ENCODE measurements at regions not wholly inside any gene's neighbourhood (a gene's known extent, or its start where the extent isn't known, plus 50 kb on each side); places are given as distances from the start of the nearest gene placed in this dataset.
"Not testable (repeated sequence)": the region's sequence is repeated elsewhere in the genome, so short reads cannot be mapped to it uniquely, and the experiment has no call there.

DNA sequence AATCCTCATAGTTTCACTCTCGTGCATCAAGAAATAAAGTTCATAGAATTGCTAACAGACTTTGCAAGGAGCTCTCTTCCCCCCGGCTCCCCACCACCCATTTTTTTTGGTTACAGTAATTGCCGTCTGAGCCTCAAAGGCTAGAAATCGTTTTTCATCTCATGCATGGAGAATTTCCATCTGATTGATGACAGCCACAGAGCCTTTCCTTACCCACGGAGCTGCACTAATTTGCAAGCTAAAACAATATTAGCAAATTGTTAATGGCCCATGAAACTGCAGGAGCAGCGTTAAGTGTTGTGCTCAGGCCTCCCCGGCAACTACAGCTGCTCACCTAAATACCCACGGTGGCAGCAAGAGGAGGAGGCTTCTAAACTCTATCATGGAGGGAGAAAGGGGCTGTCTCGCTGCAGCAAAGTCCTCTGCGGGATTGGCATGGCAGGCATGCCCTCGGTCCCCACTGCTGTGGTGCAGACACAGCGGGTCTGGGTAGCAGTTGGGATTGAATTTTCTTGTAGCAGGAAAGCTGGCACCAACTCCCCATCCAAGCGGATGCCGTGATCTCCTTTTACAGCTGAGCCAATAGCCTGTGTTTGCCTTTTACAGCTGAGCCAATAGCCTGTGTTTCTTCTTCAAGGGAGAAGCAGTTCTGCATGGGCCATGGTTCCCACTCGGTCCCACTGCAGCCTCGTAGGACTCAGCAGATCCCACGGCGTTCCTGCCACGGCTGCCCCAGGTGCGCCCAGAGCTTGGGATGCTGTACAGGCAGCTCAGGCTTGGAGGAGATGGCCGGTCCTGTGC is 412.3 kb downstream of the BRD1 start:
- no peak for DNase-seq (ENCODE audit: low spot score)

DNA sequence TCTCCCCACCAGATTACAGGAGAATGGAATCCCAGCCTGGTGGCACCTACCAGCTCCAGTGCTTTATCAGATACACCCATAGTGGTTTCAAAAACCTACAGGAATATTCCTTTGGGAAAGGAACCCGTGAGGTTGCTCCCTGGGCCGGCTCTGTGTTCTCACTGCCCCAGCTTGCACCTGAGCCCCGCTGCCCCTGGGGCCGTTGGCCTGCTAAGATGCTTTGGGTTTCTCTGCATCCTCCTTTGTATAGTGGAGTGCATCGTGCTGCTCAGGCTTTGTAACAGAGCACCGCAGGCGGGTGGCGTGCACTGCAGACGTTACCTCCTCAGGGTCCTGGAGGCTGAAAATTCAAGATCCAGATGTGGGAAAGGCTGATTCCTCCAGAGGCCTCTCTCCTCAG is 414.1 kb downstream of the BRD1 start:
- no peak for DNase-seq (ENCODE audit: low spot score)

DNA sequence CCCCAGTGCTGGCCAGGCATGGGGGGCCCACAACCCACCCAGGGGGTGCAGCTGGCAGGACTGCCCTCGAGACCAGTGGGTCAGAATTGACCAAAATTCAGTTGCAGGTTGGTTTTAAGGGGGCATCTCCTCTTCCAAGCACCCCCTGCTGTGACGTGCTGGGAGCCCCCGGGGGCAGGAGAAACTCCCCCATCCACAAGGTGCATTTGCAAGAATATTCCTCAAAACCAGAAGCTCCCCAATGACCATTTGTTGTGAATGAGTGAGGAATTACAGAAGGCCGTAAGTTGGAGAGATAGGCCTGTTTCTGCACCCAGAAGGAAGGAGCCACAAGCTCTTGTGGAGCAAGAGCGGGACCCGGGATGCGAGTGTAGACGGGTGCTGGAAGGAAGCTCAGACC is 414.5 kb downstream of the BRD1 start:
- DNase-seq (ENCODE audit: low spot score): no peak

DNA sequence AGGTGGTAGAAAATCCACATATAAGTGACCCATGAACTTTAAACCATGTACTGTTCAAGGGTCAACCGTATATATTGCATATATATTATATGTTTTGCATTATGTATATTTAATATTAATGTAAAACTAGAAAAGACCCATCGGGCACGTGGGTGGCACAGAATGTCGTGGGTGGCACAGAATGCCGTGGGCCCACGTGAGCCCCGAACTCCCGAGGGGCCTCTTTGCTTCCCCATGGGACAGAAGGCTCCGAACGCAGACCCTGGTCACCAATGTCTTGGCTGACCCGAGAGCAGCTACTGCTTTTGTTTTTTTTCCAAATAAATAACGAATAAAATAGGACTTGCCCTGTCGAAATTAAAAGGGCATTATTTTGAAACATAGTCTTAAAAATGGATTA is 415.4 kb downstream of the BRD1 start:
- no peak for DNase-seq (ENCODE audit: low spot score)

- DNase-seq (ENCODE audit: low spot score): no peak
Measured at GRCh38 chr22:49411236-49411635, 416.4 kb downstream of the BRD1 start.

DNA sequence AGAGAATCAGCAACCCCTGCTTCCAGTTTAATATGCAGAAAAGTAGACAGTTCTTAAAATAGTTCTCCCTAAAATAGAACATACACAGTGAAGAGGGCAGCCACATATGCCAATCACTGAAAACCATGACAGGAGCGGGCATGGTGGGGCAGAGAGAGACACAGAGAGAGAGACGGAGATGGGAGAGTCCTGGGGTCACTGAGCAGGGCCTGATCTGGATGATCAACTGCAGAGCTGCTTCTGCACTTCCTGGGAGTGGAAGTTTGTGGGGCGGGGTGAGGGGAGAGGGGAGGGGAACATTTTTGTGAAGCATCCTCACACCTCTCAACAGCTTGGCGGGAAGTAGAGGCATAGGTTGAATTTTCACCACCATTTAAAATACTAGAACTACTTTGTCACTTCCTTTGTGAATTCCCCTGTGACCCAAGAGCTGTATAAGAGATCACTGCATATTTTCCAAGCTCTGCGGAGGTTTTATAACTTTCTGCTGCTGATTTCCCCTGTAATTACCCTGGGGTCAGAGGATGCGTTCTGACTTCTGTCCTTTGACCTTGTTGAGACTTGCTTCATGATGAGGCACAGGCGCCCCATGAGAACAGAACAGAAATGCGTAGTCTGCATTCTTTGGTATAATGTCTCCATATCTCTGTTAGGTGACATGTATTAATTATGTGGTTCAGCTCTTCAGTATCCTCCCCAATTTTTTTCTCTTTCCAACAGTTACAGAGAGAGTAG is 419.4 kb downstream of the BRD1 start:
- no peak for DNase-seq (ENCODE audit: low spot score)

- no peak for DNase-seq (ENCODE audit: low spot score)
Measured at GRCh38 chr22:49406879-49407587, 420.6 kb downstream of the BRD1 start.

- DNase-seq (ENCODE audit: low spot score): no peak
Measured at GRCh38 chr22:49406047-49406650, 421.5 kb downstream of the BRD1 start.

GRCh38 chr22:49405590-49405989 is 422.1 kb downstream of the BRD1 start:
- DNase-seq (ENCODE audit: low spot score): no peak

DNA sequence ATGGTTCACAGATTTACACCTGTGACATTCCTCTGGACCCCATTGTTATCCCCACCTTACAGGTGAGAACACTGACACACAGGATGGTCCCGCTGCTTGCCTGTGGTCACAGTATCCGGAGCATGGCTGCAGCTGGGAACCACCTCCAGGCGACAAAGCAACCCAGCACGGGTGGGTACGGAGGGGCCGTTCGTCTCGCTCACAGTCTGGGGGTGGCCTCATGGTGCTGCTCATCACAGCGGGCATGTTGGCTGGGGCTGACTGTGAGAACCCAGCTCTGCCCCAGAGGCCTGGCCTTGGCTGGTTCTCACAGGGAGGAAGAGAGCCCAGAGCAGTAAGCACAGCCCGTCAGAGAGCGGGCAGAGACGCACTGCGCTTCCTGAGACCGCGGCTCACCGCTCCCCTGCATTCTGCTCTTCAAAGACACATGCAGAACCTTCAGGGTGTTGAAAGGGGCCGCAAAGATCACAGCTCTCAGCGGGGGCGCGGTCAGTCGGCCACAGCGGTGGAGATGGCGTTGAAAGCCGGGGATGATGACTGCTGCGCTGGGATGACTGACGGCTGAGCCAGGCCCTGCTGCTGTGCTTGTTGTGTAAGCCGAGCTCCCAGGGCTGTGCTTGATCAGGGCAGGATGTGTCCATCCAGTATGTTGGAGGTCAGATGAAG is 423.0 kb downstream of the BRD1 start:
- DNase-seq (ENCODE audit: low spot score): peak; percentile 57

DNA sequence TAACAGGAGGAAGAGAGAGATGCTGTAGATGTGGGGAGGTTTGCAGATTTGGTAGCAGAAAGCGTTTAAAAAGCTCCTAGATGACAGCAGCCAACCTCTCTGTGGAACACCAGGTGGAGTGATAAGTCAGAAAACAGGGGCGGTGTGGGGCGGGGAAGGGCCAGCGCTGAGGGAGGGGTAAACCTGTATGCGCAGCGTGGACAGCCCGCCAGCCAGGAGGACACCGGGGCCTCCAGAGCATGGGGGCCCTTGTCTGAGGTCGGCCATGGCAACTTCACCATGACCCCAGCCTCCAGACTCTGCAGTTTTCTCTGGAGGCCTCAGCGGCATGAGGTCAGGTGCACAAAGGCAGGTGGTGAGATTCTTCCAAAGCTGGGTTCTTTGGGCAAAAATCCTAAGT is 423.7 kb downstream of the BRD1 start:
- no peak for DNase-seq (ENCODE audit: low spot score)

GRCh38 chr22:49403102-49403501 is 424.6 kb downstream of the BRD1 start:
- no peak for DNase-seq (ENCODE audit: low spot score)

GRCh38 chr22:49402169-49402568 is 425.5 kb downstream of the BRD1 start:
- no peak for DNase-seq (ENCODE audit: low spot score)

DNA sequence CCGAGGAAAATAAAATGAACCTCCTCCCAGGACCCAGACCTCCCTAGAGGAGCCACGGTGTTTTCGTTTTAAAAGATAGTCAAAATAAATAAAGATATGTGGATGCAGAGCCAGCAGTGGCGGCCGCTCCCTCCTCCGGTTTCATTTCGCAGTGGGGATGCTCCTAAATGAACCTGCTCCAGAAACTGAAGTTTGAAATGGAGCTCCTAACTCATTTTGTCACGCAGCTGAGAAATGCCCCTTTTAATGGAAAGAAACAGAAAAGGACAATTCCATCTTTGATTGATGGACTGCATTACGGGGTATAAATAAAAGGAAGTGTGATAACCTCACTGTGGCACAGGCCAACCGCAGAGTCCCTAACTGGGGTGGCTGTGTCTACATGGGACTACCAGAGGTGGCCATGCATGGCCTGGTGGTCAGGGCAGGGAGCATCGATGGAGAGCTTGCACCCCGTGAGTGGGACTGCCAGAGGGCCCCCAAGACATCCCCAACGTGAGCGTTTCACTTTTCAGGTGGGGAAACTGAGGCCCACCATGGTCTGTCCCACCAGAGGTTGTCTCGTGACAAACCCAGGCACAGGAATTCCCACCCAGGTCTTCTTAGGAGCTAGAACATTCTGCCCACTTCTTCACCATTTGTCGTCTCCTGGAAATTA is 426.6 kb downstream of the BRD1 start:
- no peak for DNase-seq (ENCODE audit: low spot score)

DNA sequence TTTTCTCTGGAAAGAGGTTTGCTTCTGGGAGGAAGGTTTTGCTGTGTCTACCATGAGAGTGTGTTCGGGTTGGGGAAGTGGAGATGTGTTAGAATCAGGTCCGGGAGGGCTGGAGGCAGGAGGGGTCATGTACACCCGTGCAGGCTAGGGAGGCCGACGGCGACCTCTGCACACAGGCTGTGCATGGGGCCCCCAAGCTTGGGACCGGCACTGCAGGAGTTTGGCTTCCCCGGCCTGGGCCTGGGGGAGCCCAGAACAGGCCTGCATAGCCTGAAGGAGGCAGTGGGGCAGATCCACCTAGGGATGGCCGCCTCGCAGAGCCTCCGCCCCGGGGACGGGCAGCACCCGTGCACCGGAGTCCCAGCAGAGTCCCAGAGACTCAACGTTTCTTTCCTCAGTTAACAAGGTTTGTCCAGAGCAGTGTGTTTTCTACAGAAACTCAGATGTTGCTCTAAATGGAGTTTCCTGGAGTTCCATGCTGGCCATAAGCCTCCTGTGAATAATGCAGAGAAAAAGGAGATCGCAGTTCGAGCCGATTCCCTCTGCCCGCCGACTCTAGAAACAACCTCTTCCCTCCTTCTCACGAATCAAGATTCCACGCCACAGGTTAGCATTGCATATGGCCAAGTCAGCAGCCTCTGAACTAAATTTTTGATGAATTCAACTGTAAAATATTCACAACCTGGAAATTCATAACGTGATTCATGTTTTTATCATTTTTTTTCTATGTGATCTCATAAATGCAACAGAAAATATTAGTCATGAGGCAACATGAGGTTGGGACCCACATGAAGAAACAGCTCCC is 427.3 kb downstream of the BRD1 start:
- no peak for DNase-seq (ENCODE audit: low spot score)

- no peak for DNase-seq (ENCODE audit: low spot score)
Measured at GRCh38 chr22:49398646-49399045, 429.0 kb downstream of the BRD1 start.

DNA sequence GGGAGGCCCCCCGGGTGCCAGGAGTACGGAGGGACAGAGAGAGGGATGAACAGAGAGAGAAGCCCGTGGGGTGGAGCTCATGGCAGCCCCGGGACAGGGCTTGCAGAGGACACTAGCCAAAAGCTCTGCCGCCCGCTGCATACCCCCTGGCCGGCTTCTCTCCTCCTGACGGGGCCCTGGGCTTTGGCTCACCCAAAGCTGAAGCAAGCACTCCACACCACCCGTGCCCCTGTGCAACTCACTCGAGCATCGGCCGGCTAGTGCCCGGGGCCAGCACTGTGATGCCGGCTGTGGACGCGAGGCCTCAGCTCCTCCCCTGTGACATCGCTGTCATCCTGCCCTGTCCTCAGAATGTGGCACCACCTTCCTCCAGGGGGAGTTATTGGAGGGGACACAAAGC is 429.6 kb downstream of the BRD1 start:
- DNase-seq (ENCODE audit: low spot score): no peak

DNA sequence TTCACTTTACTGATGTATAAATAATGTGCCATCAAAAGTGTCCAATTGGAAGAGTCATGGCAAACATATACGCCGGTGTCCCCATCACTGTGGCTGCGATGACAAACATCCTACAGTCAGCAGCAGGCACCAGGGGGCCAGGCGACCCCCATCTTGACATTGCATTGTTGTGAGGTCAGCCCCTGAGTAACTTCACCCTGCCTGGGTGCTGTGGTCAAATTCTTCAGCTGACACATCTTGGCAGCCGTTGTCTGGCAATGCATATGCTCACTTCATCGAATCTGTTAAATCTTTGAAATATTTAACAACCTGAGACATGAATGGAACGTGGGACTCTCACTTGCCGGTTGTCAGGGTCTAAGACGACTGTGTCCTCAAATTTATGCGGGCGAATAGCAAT is 430.9 kb downstream of the BRD1 start:
- DNase-seq (ENCODE audit: low spot score): no peak

DNA sequence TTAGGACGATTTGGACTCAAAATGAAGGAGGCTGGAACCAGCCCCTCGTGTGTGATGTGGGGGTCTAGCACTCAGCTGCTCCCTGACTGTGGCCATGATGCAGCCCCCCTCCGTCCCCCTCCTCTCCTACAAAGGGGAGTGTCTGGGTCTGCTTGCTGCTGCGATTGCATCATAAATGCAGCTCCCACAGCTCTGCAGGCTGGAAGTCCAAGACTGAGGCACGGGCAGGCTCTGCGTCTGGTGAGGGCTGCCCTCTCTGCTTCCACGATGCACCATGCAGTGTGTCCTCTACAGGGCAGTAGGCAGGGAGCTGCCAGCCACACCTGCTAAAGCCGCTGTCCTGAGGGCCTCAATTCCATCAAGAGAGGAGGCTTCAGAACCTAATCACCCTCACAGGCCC is 432.1 kb downstream of the BRD1 start:
- no peak for DNase-seq (ENCODE audit: low spot score)

DNA sequence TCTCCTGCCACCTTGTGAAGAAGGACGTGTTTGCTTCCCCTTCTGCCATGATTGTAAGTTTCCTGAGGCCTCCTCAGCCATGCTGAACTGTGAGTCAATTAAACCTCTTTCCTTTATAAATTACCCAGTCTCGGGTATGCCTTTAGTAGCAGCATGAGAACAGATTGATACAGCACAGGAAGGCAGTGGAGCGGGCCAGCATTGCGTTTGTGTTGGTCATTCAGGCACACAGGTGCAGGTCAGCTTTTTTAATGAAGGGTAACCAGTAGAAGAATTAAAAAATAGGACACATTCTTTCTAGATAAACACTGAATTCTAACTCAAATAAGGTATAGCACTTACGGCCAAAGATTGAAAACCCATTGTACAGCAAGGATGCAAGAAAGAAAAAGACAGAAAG is 432.6 kb downstream of the BRD1 start:
- DNase-seq (ENCODE audit: low spot score): not testable (repeated sequence)

Measured in SW480 (cell line).